GM10266 (cell line): ENCODE measurements at regions not wholly inside any gene's neighbourhood (a gene's known extent, or its start where the extent isn't known, plus 50 kb on each side); places are given as distances from the start of the nearest gene placed in this dataset.

Source experiments
- DNase-seq: peaks from one replicate; pipeline ENCODE4 v3.0.0; 2012; ENCODE audit errors: extremely low spot score
- TF ChIP-seq, protein P1 (sequence below): IDR thresholded peaks from 2 replicates; pipeline ENCODE4 v1.5.1; 2012; ENCODE audit warnings: mild to moderate bottlenecking, low read depth; ENCODE audit not compliant: control insufficient read depth, insufficient read depth; ENCODE audit errors: missing control alignments

DNA sequence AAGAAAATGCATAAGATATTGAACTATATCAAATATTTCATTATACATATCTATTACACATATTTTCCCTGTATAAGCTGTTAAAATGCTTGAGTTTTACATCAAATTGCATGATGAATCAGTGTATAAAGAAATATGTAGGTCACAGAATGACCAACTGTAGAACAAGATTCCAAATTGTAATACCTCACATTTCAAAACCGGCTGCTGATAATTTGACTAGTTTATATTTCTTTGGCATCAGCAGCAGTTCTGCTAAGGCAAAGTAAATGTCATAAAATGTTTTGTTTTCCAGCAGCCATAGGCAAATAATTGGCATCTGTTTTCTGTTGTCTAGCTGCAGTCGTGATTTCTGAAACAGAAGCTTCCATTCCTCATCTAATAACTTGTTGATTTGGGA is 633.9 kb downstream of the ARL4A start:
- DNase-seq = no peak
- TF ChIP-seq, protein P1, sequence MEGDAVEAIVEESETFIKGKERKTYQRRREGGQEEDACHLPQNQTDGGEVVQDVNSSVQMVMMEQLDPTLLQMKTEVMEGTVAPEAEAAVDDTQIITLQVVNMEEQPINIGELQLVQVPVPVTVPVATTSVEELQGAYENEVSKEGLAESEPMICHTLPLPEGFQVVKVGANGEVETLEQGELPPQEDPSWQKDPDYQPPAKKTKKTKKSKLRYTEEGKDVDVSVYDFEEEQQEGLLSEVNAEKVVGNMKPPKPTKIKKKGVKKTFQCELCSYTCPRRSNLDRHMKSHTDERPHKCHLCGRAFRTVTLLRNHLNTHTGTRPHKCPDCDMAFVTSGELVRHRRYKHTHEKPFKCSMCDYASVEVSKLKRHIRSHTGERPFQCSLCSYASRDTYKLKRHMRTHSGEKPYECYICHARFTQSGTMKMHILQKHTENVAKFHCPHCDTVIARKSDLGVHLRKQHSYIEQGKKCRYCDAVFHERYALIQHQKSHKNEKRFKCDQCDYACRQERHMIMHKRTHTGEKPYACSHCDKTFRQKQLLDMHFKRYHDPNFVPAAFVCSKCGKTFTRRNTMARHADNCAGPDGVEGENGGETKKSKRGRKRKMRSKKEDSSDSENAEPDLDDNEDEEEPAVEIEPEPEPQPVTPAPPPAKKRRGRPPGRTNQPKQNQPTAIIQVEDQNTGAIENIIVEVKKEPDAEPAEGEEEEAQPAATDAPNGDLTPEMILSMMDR = no peak

- no peak for DNase-seq
Measured at GRCh38 chr7:13322126-13322525, 634.7 kb downstream of the ARL4A start.

DNA sequence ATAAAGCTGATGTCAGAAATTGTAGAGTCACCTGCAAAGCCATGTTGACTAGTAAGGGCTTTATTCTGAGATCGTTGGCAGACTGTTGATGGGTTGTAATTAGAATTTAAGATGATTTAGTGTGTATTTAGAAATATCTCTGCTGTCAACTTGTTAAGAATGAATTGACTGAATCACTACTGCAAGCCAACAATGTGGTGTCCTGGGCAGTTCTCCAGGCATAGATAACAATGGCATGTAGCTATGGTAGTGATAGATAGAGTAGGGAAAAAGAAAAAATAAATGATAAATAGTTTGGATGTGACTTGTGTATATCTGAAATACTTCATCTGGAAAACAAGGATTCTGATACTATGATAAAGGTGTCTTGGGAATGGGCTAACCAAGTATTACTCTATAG is 640.2 kb downstream of the ARL4A start:
- DNase-seq = no peak
- TF ChIP-seq, protein P1 = no peak

More at GRCh38 chr7:13322126-13322525, 634.7 kb downstream of the ARL4A start:
- TF ChIP-seq, protein P1 = no peak

DNA sequence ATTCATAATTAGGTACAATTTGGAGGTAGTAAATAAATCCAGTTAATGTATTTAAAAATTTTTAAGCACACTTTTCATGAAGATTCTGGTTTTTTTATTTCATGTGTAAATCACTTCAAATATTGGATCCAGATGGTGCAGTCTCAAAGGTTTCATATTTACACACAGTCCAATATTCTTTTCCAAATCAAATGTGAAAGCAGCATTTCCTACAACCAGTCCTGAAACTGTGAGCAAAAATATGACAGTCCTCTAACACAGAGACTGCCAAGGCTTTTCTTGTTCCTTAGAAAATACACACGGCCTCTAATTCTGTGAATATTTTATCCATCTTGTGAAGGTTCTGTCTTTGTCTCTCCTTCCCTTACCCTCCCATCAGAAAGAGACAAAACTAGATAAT is 645.9 kb downstream of the ARL4A start:
- no peak for DNase-seq
- TF ChIP-seq, protein P1 = no peak

GRCh38 chr7:13336227-13336626 is 648.8 kb downstream of the ARL4A start:
- TF ChIP-seq, protein P1 = no peak
- DNase-seq = no peak

- TF ChIP-seq, protein P1 = no peak
- no peak for DNase-seq
Measured at GRCh38 chr7:13352677-13353076, 636.8 kb downstream of the ETV1 start.

GRCh38 chr7:13359656-13360055 is 629.8 kb downstream of the ETV1 start:
- DNase-seq = no peak
- TF ChIP-seq, protein P1 = no peak
